ENCODE measurements at regions not wholly inside any gene's neighbourhood (a gene's known extent, or its start where the extent isn't known, plus 50 kb on each side); places are given as distances from the start of the nearest gene placed in this dataset.

- DNase-seq (ENCODE audit: low read depth), result no peak
- TF ChIP-seq CTCF (IDR thresholded peaks at IDR 0.05; ENCODE audit: insufficient read depth, low read depth, low read length, missing control alignments), result no peak
- no peak overlapping the region for H3K4me3 ChIP-seq (ENCODE audit: low read length)
Measured at GRCh38 chr7:152564656-152565250, 111.2 kb downstream of the XRCC2 start.

GRCh38 chr7:152556013-152556755 lies 119.8 kb downstream of the XRCC2 start:
- TF ChIP-seq CTCF (IDR thresholded peaks at IDR 0.05; ENCODE audit: insufficient read depth, low read depth, low read length, missing control alignments), result no peak
- DNase-seq (ENCODE audit: low read depth), result no peak

GRCh38 chr7:152553671-152554317 lies 118.0 kb upstream of the KMT2C start:
- H3K4me3 ChIP-seq (ENCODE audit: low read length), result no peak overlapping the region
- no peak for DNase-seq (ENCODE audit: low read depth)
- no peak for TF ChIP-seq CTCF (IDR thresholded peaks at IDR 0.05; ENCODE audit: insufficient read depth, low read depth, low read length, missing control alignments)

More at GRCh38 chr7:152556013-152556755, 119.8 kb downstream of the XRCC2 start:
- H3K4me3 ChIP-seq (ENCODE audit: low read length), result no peak overlapping the region

GRCh38 chr7:152551304-152552036 lies 115.7 kb upstream of the KMT2C start:
- H3K4me3 ChIP-seq (ENCODE audit: low read length), result no peak overlapping the region
- TF ChIP-seq CTCF (IDR thresholded peaks at IDR 0.05; ENCODE audit: insufficient read depth, low read depth, low read length, missing control alignments), result no peak
- DNase-seq (ENCODE audit: low read depth), result no peak

- no peak for DNase-seq (ENCODE audit: low read depth)
- no peak for TF ChIP-seq CTCF (IDR thresholded peaks at IDR 0.05; ENCODE audit: insufficient read depth, low read depth, low read length, missing control alignments)
- no peak overlapping the region for H3K4me3 ChIP-seq (ENCODE audit: low read length)
Measured at GRCh38 chr7:152544971-152545619, 109.3 kb upstream of the KMT2C start.

- TF ChIP-seq CTCF (IDR thresholded peaks at IDR 0.05; ENCODE audit: insufficient read depth, low read depth, low read length, missing control alignments), result no peak
- no peak for DNase-seq (ENCODE audit: low read depth)
- no peak overlapping the region for H3K4me3 ChIP-seq (ENCODE audit: low read length)
Measured at GRCh38 chr7:152544481-152544927, 108.7 kb upstream of the KMT2C start.

Data from epithelial cell of esophagus (primary cell).